ENCODE measurements at regions not wholly inside any gene's neighbourhood (a gene's known extent, or its start where the extent isn't known, plus 50 kb on each side); places are given as distances from the start of the nearest gene placed in this dataset.

GRCh38 chr4:129532573-129532972, 436.6 kb downstream of the C4orf33 start:
- TF ChIP-seq ZFX (IDR thresholded peaks at IDR 0.05; ENCODE audit: borderline replicate concordance), result no peak
- TF ChIP-seq, protein P1, sequence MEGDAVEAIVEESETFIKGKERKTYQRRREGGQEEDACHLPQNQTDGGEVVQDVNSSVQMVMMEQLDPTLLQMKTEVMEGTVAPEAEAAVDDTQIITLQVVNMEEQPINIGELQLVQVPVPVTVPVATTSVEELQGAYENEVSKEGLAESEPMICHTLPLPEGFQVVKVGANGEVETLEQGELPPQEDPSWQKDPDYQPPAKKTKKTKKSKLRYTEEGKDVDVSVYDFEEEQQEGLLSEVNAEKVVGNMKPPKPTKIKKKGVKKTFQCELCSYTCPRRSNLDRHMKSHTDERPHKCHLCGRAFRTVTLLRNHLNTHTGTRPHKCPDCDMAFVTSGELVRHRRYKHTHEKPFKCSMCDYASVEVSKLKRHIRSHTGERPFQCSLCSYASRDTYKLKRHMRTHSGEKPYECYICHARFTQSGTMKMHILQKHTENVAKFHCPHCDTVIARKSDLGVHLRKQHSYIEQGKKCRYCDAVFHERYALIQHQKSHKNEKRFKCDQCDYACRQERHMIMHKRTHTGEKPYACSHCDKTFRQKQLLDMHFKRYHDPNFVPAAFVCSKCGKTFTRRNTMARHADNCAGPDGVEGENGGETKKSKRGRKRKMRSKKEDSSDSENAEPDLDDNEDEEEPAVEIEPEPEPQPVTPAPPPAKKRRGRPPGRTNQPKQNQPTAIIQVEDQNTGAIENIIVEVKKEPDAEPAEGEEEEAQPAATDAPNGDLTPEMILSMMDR (IDR thresholded peaks at IDR 0.05), result no peak
- no peak overlapping the region for H3K27ac ChIP-seq

DNA sequence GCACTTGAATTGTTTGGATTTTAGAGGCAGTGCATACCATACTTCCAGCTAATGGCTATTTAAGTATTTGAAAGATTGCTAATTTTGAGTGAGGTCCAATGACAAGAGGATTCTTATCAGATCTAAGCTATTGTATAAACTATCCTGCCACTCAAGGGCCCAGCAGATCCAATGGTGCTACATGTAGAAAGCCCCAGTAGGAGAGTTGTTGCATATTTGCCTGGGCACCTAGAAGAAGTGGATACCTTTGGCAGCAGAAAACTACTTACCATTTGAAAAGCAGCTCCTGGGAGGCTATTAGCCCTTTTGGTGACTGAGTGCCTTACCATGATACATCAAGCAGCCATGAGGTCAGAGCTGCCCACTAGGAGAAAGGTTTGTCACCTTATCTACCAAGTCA, 447.3 kb downstream of the C4orf33 start:
- TF ChIP-seq, protein P1 (IDR thresholded peaks at IDR 0.05), result no peak
- TF ChIP-seq ZFX (IDR thresholded peaks at IDR 0.05; ENCODE audit: borderline replicate concordance), result no peak
- H3K27ac ChIP-seq, result no peak overlapping the region

- TF ChIP-seq, protein P1 (IDR thresholded peaks at IDR 0.05), result no peak
- no peak for TF ChIP-seq ZFX (IDR thresholded peaks at IDR 0.05; ENCODE audit: borderline replicate concordance)
Measured at GRCh38 chr4:129545599-129546278, 449.8 kb downstream of the C4orf33 start.

GRCh38 chr4:129546531-129546930, 450.6 kb downstream of the C4orf33 start:
- no peak overlapping the region for H3K27ac ChIP-seq
- TF ChIP-seq, protein P1 (IDR thresholded peaks at IDR 0.05), result no peak
- no peak for TF ChIP-seq ZFX (IDR thresholded peaks at IDR 0.05; ENCODE audit: borderline replicate concordance)

More at GRCh38 chr4:129545599-129546278, 449.8 kb downstream of the C4orf33 start:
- no peak overlapping the region for H3K27ac ChIP-seq

DNA sequence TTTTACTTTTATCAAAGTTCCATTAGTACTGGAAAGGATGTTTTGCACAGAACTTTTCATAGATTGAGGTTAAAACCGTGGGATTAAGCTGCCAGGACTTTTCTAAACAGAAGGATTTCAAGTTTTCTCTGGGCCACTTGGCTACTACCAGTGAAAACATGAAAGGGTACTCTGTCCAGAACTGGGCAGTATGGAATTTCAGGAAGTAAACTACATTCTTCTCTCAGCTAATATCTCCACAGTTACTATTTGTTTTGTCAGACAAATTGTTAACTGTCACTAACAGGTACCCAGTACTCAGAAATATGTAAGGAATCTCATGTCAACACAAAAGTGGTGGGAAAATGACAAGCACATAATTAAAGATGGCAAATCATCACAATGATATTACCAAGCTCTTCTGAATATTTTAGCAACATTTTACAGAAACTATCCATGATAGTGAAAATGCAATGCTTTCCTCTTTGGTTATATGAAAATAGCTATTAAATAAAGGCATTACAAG, 454.4 kb downstream of the C4orf33 start:
- no peak overlapping the region for H3K27ac ChIP-seq
- TF ChIP-seq ZFX (IDR thresholded peaks at IDR 0.05; ENCODE audit: borderline replicate concordance), result no peak
- TF ChIP-seq, protein P1 (IDR thresholded peaks at IDR 0.05), result no peak

DNA sequence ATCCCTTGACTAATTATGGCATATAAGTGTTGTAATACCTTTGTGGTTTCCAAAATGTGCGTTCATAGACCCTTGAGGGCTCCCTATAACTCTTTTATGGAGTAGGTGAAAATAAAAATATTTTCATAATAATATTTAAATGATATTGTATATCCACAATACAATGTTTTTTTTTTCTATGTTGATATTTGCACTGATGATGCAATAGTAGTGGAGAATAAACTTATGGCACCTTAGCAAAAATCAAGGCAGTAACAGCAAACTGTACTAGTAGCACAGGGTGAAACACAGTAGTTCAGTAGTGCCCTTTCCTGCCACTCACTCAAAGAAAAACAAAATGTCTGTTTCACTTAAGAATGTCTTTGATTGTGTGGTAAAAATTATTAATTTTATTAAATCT, 465.3 kb downstream of the C4orf33 start:
- H3K27ac ChIP-seq, result no peak overlapping the region
- TF ChIP-seq, protein P1 (IDR thresholded peaks at IDR 0.05), result no peak
- no peak for TF ChIP-seq ZFX (IDR thresholded peaks at IDR 0.05; ENCODE audit: borderline replicate concordance)

DNA sequence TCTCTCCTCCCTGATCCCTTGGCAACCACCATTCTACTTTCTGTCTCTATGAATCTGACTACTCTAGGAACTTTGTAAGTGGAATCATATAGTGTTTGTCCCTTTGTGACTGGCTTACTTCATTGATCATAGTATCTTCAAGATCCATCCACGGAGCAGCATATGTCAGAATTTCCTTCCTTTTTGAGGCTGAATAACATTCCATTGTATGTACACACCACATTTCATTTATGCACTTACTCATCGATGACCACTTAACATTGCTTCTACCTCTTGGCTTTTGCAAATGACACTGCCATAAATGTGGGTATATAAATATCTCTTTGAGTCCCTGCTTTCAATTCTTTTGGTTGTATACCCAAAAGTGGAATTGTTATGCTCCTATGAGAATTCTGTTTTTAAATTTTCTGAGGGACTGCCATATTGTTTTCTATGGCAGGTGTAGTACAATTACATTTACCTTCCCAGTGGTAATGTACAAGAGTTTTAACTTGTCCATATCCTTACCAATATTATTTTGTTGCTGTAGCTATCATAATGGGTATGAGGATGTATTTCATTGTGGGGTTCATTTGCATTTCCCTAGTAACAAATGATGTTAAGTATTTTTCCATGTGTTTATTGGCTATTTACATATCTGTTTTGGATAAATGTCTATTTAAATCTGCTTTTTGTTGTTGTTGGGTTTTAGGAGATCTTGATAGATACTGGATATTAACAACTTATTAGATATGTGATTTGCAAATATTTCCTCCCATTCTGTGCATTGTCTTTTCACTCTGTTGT, 466.1 kb downstream of the C4orf33 start:
- no peak overlapping the region for H3K27ac ChIP-seq
- TF ChIP-seq ZFX (IDR thresholded peaks at IDR 0.05; ENCODE audit: borderline replicate concordance), result no peak
- TF ChIP-seq, protein P1 (IDR thresholded peaks at IDR 0.05), result no peak
